Spleen (tissue), 11 donors: ENCODE measurements at regions not wholly inside any gene's neighbourhood (a gene's known extent, or its start where the extent isn't known, plus 50 kb on each side); places are given as distances from the start of the nearest gene placed in this dataset.

Source experiments
- DNase-seq: peaks from one replicate; pipeline ENCODE4 v3.0.0-alpha.2; 2020
- H3K27ac ChIP-seq, 8 donors: fragments of 200-600 bp; sonication (generic) in 7 of 8; 1 replicate in 4 of 8; 2 replicates in 4 of 8; pipeline versions ENCODE4 v1.5.0 to v1.8.0; 2016 to 2021; ENCODE audit warnings: inconsistent platforms in 4 of 8, mild to moderate bottlenecking in 4 of 8, moderate library complexity in 1 of 8
- H3K27me3 ChIP-seq, 7 donors: fragments of 200-600 bp; sonication (generic) in 6 of 7; replicated peaks in 1 of 7; 1 replicate in 4 of 7; 2 replicates in 3 of 7; pipeline versions ENCODE4 v1.5.0 to v1.8.0; 2016 to 2021; ENCODE audit warnings: inconsistent platforms in 3 of 7, mild to moderate bottlenecking in 1 of 7
- H3K36me3 ChIP-seq, 6 donors: fragments of 200-600 bp; sonication (generic) in 5 of 6; 1 replicate in 4 of 6; 2 replicates in 2 of 6; pipeline versions ENCODE4 v1.5.0 to v1.8.0; 2016 to 2021; ENCODE audit warnings: inconsistent platforms in 2 of 6
- H3K4me1 ChIP-seq, 6 donors: fragments of 200-600 bp; sonication (generic) in 5 of 6; 1 replicate in 3 of 6; 2 replicates in 3 of 6; pipeline versions ENCODE4 v1.5.0 to v1.8.0; 2016 to 2021; ENCODE audit warnings: inconsistent platforms in 3 of 6
- H3K4me3 ChIP-seq, 8 donors: fragments of 200-600 bp; sonication (generic) in 7 of 8; 1 replicate in 4 of 8; 2 replicates in 4 of 8; pipeline versions ENCODE4 v1.5.0 to v1.8.0; 2016 to 2021; ENCODE audit warnings: inconsistent platforms in 4 of 8, mild to moderate bottlenecking in 4 of 8, moderate library complexity in 2 of 8
- H3K9me3 ChIP-seq, 8 donors: fragments of 200-600 bp; sonication (generic) in 7 of 8; 1 replicate in 4 of 8; 2 replicates in 4 of 8; pipeline versions ENCODE4 v1.5.0 to v1.8.0; 2016 to 2021; ENCODE audit warnings: inconsistent platforms in 4 of 8
- CTCF ChIP-seq, 11 experiments: fragments of 200-600 bp in 7 of 11; fragments of 450-650 bp in 4 of 11; sonication (generic) in 4 of 11; IDR thresholded peaks in 8 of 11; conservative IDR thresholded peaks in 3 of 11; 1 replicate in 7 of 11; 2 replicates in 4 of 11; pipeline versions ENCODE4 v1.4.0 to v1.8.0; 2016 to 2021; ENCODE audit warnings: antibody characterized with exemption in 11 of 11, inconsistent platforms in 4 of 11, mild to moderate bottlenecking in 1 of 11
- POLR2A ChIP-seq, 3 donors: fragments of 450-650 bp; IDR thresholded peaks; one replicate each; pipeline ENCODE4 v1.5.1; 2017; ENCODE audit warnings: antibody characterized with exemption in 3 of 3, mild to moderate bottlenecking in 1 of 3
- POLR2AphosphoS5 ChIP-seq, 3 donors: sonication (generic); formaldehyde crosslinking; IDR thresholded peaks; one replicate each; pipeline ENCODE4 v1.5.1; 2017; ENCODE audit warnings: antibody characterized with exemption in 3 of 3
- WGBS, 5 donors: extraction: QIAGEN DNeasy Blood & Tissue Kit in 3 of 5; methylation state at CpG; one replicate each; pipeline versions ENCODE4 v1.1.5 to v1.1.7; 2013 to 2018; 5-methylcytosine and 5-hydroxymethylcytosine counted together
- intact Hi-C: fragments of 100-400 bp; cut with DNase I; formaldehyde crosslinking; loops from one replicate; pipeline ENCODE4 v1.15.0; 2023; ENCODE audit warnings: low total_unique reads
- donor health status: healthy with polysubstance abuse.
- donor health status: DM: no; HTN: no; CAD: no; lungs with moderate emphysema.
- donor health status: DM: no; HTN: no; CAD: no.
- donor health status: Bipolar disorder and iron deficiency.
- donor health status: healthy.
- donor health status: DM: no; HTN: no; CAD: no.
- donor health status: DM: yes; HTN: yes; CAD: no.

- TF ChIP-seq POLR2AphosphoS5 (IDR thresholded peaks at IDR 0.05), result no peak
- no peak for TF ChIP-seq CTCF (IDR thresholded peaks at IDR 0.05 in 8 of 11, conservative IDR thresholded peaks at IDR 0.05 in 3 of 11)
- no peak for TF ChIP-seq POLR2A (IDR thresholded peaks at IDR 0.05)
- Histone ChIP-seq H3K4me3 (no peak overlapping the region), H3K36me3 (no peaks in the 10 kb centered on the region), H3K4me1 (no peaks in the 10 kb centered on the region), H3K27ac (no peak overlapping the region), H3K27me3 (peaks cover 0 to 9% (median 0%) of the 10 kb centered on the region in 7 donors), H3K9me3 (peaks cover 0 to 9% (median 0%) of the 10 kb centered on the region in 8 donors)
- no peak for DNase-seq
- intact Hi-C loops, result no loop called here
- 68 to 92% (median 74%) methylated on average over 5 of the region's 5 CpGs for WGBS, 5 donors
Measured at GRCh38 chr12:107423531-107423930, 262.1 kb upstream of the PWP1 start.

- intact Hi-C loops, result no loop called here
- 65 to 82% (median 74%) methylated on average over 7 of the region's 7 CpGs for WGBS, 5 donors
- H3K36me3 ChIP-seq, result no peaks in the 10 kb centered on the region
- H3K27ac ChIP-seq, result no peak overlapping the region
- DNase-seq, result no peak
- TF ChIP-seq CTCF (IDR thresholded peaks at IDR 0.05 in 8 of 11, conservative IDR thresholded peaks at IDR 0.05 in 3 of 11), result no peak
- TF ChIP-seq POLR2A (IDR thresholded peaks at IDR 0.05), result no peak
- no peak for TF ChIP-seq POLR2AphosphoS5 (IDR thresholded peaks at IDR 0.05)
- H3K4me1 ChIP-seq, result peaks cover 0 to 11% (median 2%) of the 10 kb centered on the region in 6 donors
- H3K4me3 ChIP-seq, result no peak overlapping the region
- H3K27me3 ChIP-seq, result peaks cover 0 to 9% (median 0%) of the 10 kb centered on the region in 7 donors
- H3K9me3 ChIP-seq, result peaks cover 0 to 9% (median 0%) of the 10 kb centered on the region in 8 donors
Measured at GRCh38 chr12:107429006-107429705, 256.4 kb upstream of the PWP1 start.

- TF ChIP-seq POLR2A (IDR thresholded peaks at IDR 0.05), result no peak
- no peak for TF ChIP-seq CTCF (IDR thresholded peaks at IDR 0.05 in 8 of 11, conservative IDR thresholded peaks at IDR 0.05 in 3 of 11)
- no peak for TF ChIP-seq POLR2AphosphoS5 (IDR thresholded peaks at IDR 0.05)
- Histone ChIP-seq H3K36me3 (no peaks in the 10 kb centered on the region), H3K27ac (no peak overlapping the region), H3K9me3 (peaks cover 0 to 4% (median 0%) of the 10 kb centered on the region in 8 donors), H3K4me1 (peaks cover 0 to 11% (median 2%) of the 10 kb centered on the region in 6 donors), H3K27me3 (peaks cover 0 to 1% (median 0%) of the 10 kb centered on the region in 7 donors), H3K4me3 (no peak overlapping the region)
- no peak for DNase-seq
- 5 to 29% (median 19%) methylated on average over 1 of the region's 1 CpG for WGBS, 5 donors
- intact Hi-C loops, result no loop called here
Measured at GRCh38 chr12:107431942-107432341, 253.7 kb upstream of the PWP1 start.

DNA sequence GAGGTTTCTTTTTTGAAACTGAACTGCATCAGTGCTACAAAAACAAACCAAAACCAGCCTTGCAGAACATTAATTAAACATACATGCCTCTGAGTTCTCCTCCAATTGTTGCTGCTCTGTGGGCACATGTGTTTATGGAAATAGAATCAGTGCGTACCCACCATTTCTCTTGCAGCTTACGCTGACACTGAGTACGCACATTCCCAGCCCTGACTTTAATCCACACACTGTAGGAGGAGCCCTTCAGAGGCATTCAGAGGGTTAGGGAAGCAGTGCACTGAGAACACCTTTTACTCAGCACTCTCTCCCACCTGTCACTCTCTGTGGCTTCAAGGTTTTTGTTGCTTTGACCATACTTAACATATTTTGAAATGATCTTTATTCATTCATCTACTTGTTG, 250.5 kb upstream of the PWP1 start:
- Histone ChIP-seq H3K27ac (no peak overlapping the region), H3K36me3 (no peaks in the 10 kb centered on the region), H3K4me3 (no peak overlapping the region), H3K27me3 (peaks cover 0 to 8% (median 0%) of the 10 kb centered on the region in 7 donors), H3K9me3 (no peaks in the 10 kb centered on the region), H3K4me1 (peaks cover 0 to 11% (median 2%) of the 10 kb centered on the region in 6 donors)
- DNase-seq, result no peak
- 84 to 96% (median 89%) methylated on average over 3 of the region's 3 CpGs for WGBS, 5 donors
- intact Hi-C loops, result no loop called here
- TF ChIP-seq POLR2A (IDR thresholded peaks at IDR 0.05) (no peak), POLR2AphosphoS5 (IDR thresholded peaks at IDR 0.05) (no peak), CTCF (IDR thresholded peaks at IDR 0.05 in 8 of 11, conservative IDR thresholded peaks at IDR 0.05 in 3 of 11) (no peak)
